HCT116 (cell line): ENCODE measurements at regions not wholly inside any gene's neighbourhood (a gene's known extent, or its start where the extent isn't known, plus 50 kb on each side); places are given as distances from the start of the nearest gene placed in this dataset.

ENCODE experiments used
- ATAC-seq: fragments of 200-7000 bp; cut with Tn5 transposase; 2 replicates; pipeline ENCODE4 v1.9.1; 2020; ENCODE audit warnings: mild to moderate bottlenecking, moderate library complexity
- BruUV-seq: library from RNA; stranded (reverse); fragments of 400-500 nt; replicated peaks from 2 replicates; lab custom pipeline; 2021; lab: Mats Ljungman, UMichigan
- CTCF ChIA-PET: fragments of 300-600 bp; sonication (Branson Sonifier 250); formaldehyde crosslinking; loops from one replicate; lab custom pipeline; 2021; ENCODE audit warnings: antibody characterized with exemption; lab: Charles Lee
- POLR2A ChIA-PET: fragments of 300-600, 350-600 bp; sonication (Branson Sonifier 250); formaldehyde crosslinking; loops from one replicate; lab custom pipeline; 2021; ENCODE audit warnings: antibody characterized with exemption; lab: Charles Lee
- RAD21 ChIA-PET, 2 experiments: fragments of 300-600 bp; sonication (Branson Sonifier 250); formaldehyde crosslinking; loops; one replicate each; lab custom pipeline; 2023; ENCODE audit warnings: low total read pairs in 2 of 2; ENCODE audit not compliant: uncharacterized antibody in 2 of 2, unreplicated experiment in 2 of 2, low non-redundant PET in 1 of 2; lab: Charles Lee
- DNase-seq: peaks from one replicate; pipeline ENCODE4 v3.0.0-alpha.2; 2010; ENCODE audit warnings: low read depth, low spot score
- H2AFZ ChIP-seq: fragments of 200-600 bp; shearing (Covaris generic), sonication (generic); 2 replicates; pipeline ENCODE4 v1.6.1; 2017; ENCODE audit warnings: low read depth, mixed run types, mixed read lengths, antibody characterized with exemption, low read length; ENCODE audit not compliant: poor library complexity, severe bottlenecking
- H3K27ac ChIP-seq: 2 replicates; pipeline ENCODE4 v1.5.1; 2012; ENCODE audit warnings: low read depth, low read length
- H3K27me3 ChIP-seq: fragments of 200-600 bp; sonication (generic); 2 replicates; pipeline ENCODE4 v1.6.1; 2016; ENCODE audit warnings: mixed run types, low read length, mixed read lengths; ENCODE audit not compliant: insufficient read depth
- H3K36me3 ChIP-seq, 2 experiments: fragments of 200-500 bp in 1 of 2; fragments of 200-600 bp in 1 of 2; sonication (Bioruptor generic) in 1 of 2; sonication (generic) in 1 of 2; 2 replicates each; pipeline versions ENCODE4 v1.5.1 to v1.6.1; 2014 to 2016; ENCODE audit warnings: low read length in 2 of 2, inconsistent platforms in 1 of 2, mixed read lengths in 1 of 2, mixed run types in 1 of 2; ENCODE audit not compliant: insufficient read depth in 2 of 2, control insufficient read depth in 1 of 2
- H3K4me1 ChIP-seq, 2 experiments: fragments of 200-600 bp in 1 of 2; sonication (generic) in 1 of 2; 2 replicates each; pipeline versions ENCODE4 v1.5.1 to v1.6.1; 2012 to 2017; ENCODE audit warnings: low read length in 2 of 2, inconsistent platforms in 1 of 2, mild to moderate bottlenecking in 1 of 2, mixed read lengths in 1 of 2, mixed run types in 1 of 2, moderate library complexity in 1 of 2; ENCODE audit not compliant: insufficient read depth in 2 of 2, control insufficient read depth in 1 of 2
- H3K4me2 ChIP-seq: fragments of 200-600 bp; sonication (generic); 2 replicates; pipeline ENCODE4 v1.6.1; 2017; ENCODE audit warnings: mixed run types, low read length, mixed read lengths
- H3K4me3 ChIP-seq, 2 experiments: fragments of 200-600 bp in 1 of 2; sonication (generic) in 1 of 2; replicated peaks in 1 of 2; 2 replicates each; pipeline ENCODE4 v1.5.1; 2011 to 2016; ENCODE audit warnings: low read length in 2 of 2, control low read depth in 1 of 2, low read depth in 1 of 2, mild to moderate bottlenecking in 1 of 2, mixed read lengths in 1 of 2, mixed run types in 1 of 2
- H3K79me2 ChIP-seq: fragments of 200-600 bp; sonication (generic); 2 replicates; pipeline ENCODE4 v1.6.1; 2017; ENCODE audit warnings: mild to moderate bottlenecking, mixed run types, low read length, moderate library complexity, mixed read lengths; ENCODE audit not compliant: insufficient read depth
- H3K9ac ChIP-seq: fragments of 200-600 bp; sonication (generic); 2 replicates; pipeline ENCODE4 v1.6.1; 2016; ENCODE audit warnings: low read length, mixed read lengths
- H3K9me2 ChIP-seq: fragments of 200-600 bp; sonication (generic), shearing (Covaris generic); 2 replicates; pipeline ENCODE4 v1.6.1; 2017; ENCODE audit warnings: mixed run types, mild to moderate bottlenecking, moderate library complexity; ENCODE audit not compliant: insufficient read depth
- H3K9me3 ChIP-seq, 2 experiments: fragments of 200-500 bp in 1 of 2; fragments of 200-600 bp in 1 of 2; sonication (Bioruptor generic) in 1 of 2; sonication (generic) in 1 of 2; 2 replicates each; pipeline ENCODE4 v1.6.1; 2014 to 2017; ENCODE audit warnings: low read length in 2 of 2, mixed read lengths in 2 of 2, inconsistent platforms in 1 of 2, low read depth in 1 of 2, mild to moderate bottlenecking in 1 of 2, mixed run types in 1 of 2, moderate library complexity in 1 of 2; ENCODE audit not compliant: control insufficient read depth in 1 of 2, insufficient read depth in 1 of 2
- H4K20me1 ChIP-seq: fragments of 200-600 bp; sonication (generic), shearing (Covaris generic); 2 replicates; pipeline ENCODE4 v1.6.1; 2017; ENCODE audit warnings: mixed run types, mild to moderate bottlenecking, moderate library complexity; ENCODE audit not compliant: insufficient read depth
- CBX3 ChIP-seq: IDR thresholded peaks from 2 replicates; pipeline ENCODE4 v1.6.1; 2012; ENCODE audit warnings: low read depth
- CEBPB ChIP-seq: IDR thresholded peaks from 2 replicates; pipeline ENCODE4 v1.6.1; 2012; ENCODE audit warnings: low read depth
- CTCF ChIP-seq, 3 experiments: fragments of 200-600 bp in 1 of 3; sonication (generic) in 1 of 3; IDR thresholded peaks in 2 of 3; conservative IDR thresholded peaks in 1 of 3; 2 replicates each; pipeline ENCODE4 v1.5.1; 2012 to 2017; ENCODE audit warnings: low read depth in 2 of 3, low read length in 2 of 3, antibody characterized with exemption in 1 of 3, borderline replicate concordance in 1 of 3, control low read depth in 1 of 3, mild to moderate bottlenecking in 1 of 3, mixed read lengths in 1 of 3, mixed run types in 1 of 3, moderate library complexity in 1 of 3; ENCODE audit not compliant: insufficient read depth in 1 of 3
- ELF1 ChIP-seq: IDR thresholded peaks from 2 replicates; pipeline ENCODE4 v1.6.1; 2012; ENCODE audit warnings: low read depth, borderline replicate concordance
- EZH2 ChIP-seq: fragments of 200-600 bp; sonication (generic); IDR thresholded peaks from 2 replicates; pipeline ENCODE4 v1.6.1; 2017; ENCODE audit warnings: antibody characterized with exemption, mixed run types
- EZH2phosphoT487 ChIP-seq: fragments of 200-600 bp; IDR thresholded peaks from 2 replicates; pipeline ENCODE4 v1.6.1; 2018; ENCODE audit warnings: antibody characterized with exemption, borderline replicate concordance
- FOSL1 ChIP-seq: IDR thresholded peaks from 2 replicates; pipeline ENCODE4 v1.6.1; 2012; ENCODE audit warnings: low read depth
- JUND ChIP-seq: IDR thresholded peaks from 2 replicates; pipeline ENCODE4 v1.6.1; 2012
- POLR2A ChIP-seq: IDR thresholded peaks from 2 replicates; pipeline ENCODE4 v1.7.0; 2011; ENCODE audit warnings: borderline replicate concordance; ENCODE audit not compliant: insufficient read depth, insufficient read length; ENCODE audit errors: extremely low read depth
- POLR2AphosphoS5 ChIP-seq: IDR thresholded peaks from 2 replicates; pipeline ENCODE4 v1.6.1; 2011; ENCODE audit warnings: mild to moderate bottlenecking, low read depth, low read length, moderate library complexity
- RAD21 ChIP-seq: IDR thresholded peaks from 2 replicates; pipeline ENCODE4 v1.6.1; 2012; ENCODE audit warnings: low read depth, mild to moderate bottlenecking
- SIN3A ChIP-seq: IDR thresholded peaks from 2 replicates; pipeline ENCODE4 v1.6.1; 2012; ENCODE audit warnings: low read depth
- SP1 ChIP-seq: IDR thresholded peaks from 2 replicates; pipeline ENCODE4 v1.6.1; 2012; ENCODE audit warnings: low read depth
- YY1 ChIP-seq: IDR thresholded peaks from 2 replicates; pipeline ENCODE4 v1.6.1; 2011; ENCODE audit warnings: low read length, low read depth, moderate library complexity, mild to moderate bottlenecking; ENCODE audit not compliant: insufficient replicate concordance; ENCODE audit errors: extremely low read depth
- intact Hi-C: fragments of 100-400 bp; cut with micrococcal nuclease; formaldehyde crosslinking; loops from 2 replicates; pipeline ENCODE4 v1.10.0; 2022
- TF ChIP-seq, protein P1 (sequence below): IDR thresholded peaks from 2 replicates; pipeline ENCODE4 v1.6.1; 2012
- TF ChIP-seq, protein P2 (sequence below): IDR thresholded peaks from 2 replicates; pipeline ENCODE4 v1.6.1; 2011; ENCODE audit warnings: mild to moderate bottlenecking, low read length, moderate library complexity; ENCODE audit not compliant: insufficient replicate concordance; ENCODE audit errors: extremely low read depth

DNA sequence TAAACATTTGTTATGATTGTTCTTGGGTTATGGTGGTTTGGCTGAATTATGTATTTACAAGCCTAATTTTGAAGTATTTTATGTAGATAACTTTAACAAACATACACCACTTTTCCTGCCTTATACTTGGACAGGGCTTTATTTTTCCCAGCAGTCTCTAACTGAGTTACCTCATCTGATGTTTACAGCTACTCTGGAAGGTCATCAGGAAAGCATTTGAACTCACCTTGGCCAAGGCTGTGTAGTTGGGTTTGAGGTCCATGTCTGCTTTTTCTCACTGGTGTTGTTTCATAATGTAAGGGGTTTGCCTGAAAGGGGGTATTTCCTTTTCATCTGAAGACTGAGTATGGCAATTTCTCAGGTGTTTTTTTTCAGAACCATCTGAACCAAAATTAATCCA lies 193.5 kb downstream of the RWDD3 start:
- BruUV-seq, result no TSS peak
- no peaks in the 10 kb centered on the region for H4K20me1 ChIP-seq
- TF ChIP-seq JUND (no peak), CTCF (IDR thresholded peaks at IDR 0.05 in 2 of 3, conservative IDR thresholded peaks at IDR 0.05 in 1 of 3; ENCODE audit: borderline replicate concordance in 1 of 3, insufficient read depth in 1 of 3, low read depth in 2 of 3, low read length in 2 of 3) (no peak), CEBPB (no peak), POLR2AphosphoS5 (no peak), ELF1 (no peak), EZH2 (no peak), YY1 (no peak), FOSL1 (no peak), SP1 (no peak)
- H3K4me3 ChIP-seq, result no peak overlapping the region
- no peak overlapping the region for H3K27ac ChIP-seq
- ChIA-PET POLR2A (no interaction called here), RAD21 (no interaction called here), CTCF (no interaction called here)
- no peak overlapping the region for H3K4me2 ChIP-seq
- no peaks in the 10 kb centered on the region for H3K9me2 ChIP-seq
- H3K9ac ChIP-seq, result no peak overlapping the region
- intact Hi-C loops, result no loop called here
- H3K27me3 ChIP-seq, result no peaks in the 10 kb centered on the region
- no peaks in the 10 kb centered on the region for H3K4me1 ChIP-seq
- no peaks in the 10 kb centered on the region for H3K36me3 ChIP-seq
- ATAC-seq (no peak), DNase-seq (no peak)
- H3K9me3 ChIP-seq, result no peaks in the 10 kb centered on the region
- no peaks in the 10 kb centered on the region for H3K79me2 ChIP-seq
- no peak overlapping the region for H2AFZ ChIP-seq

DNA sequence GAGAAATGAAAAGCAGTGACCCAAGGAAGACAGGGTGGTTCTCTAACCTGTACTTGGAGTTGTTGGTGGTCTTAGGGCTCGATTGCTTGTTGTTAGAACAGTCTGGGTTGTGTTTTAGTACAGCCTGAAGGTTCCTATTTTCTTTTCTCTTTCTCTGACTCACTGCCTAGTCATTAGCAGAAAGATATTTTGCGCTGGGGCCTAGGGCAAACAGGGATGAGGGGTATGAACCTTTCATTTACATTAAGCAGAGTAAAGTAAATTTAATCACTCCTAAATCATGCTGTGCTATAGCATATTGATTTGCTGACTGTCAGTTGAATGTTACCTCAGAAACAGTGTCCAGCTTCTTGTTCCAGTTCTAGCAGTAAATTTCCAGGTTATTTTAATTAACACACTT lies 197.2 kb downstream of the RWDD3 start:
- RAD21 ChIA-PET, result no interaction called here
- DNase-seq, result no peak
- no TSS peak for BruUV-seq
- TF ChIP-seq, protein P1, sequence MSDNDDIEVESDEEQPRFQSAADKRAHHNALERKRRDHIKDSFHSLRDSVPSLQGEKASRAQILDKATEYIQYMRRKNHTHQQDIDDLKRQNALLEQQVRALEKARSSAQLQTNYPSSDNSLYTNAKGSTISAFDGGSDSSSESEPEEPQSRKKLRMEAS, result no peak
- TF ChIP-seq RAD21 (no peak), POLR2A (no peak), EZH2phosphoT487 (no peak), SIN3A (no peak), CBX3 (no peak), YY1 (no peak), ELF1 (no peak)
- TF ChIP-seq, protein P2, sequence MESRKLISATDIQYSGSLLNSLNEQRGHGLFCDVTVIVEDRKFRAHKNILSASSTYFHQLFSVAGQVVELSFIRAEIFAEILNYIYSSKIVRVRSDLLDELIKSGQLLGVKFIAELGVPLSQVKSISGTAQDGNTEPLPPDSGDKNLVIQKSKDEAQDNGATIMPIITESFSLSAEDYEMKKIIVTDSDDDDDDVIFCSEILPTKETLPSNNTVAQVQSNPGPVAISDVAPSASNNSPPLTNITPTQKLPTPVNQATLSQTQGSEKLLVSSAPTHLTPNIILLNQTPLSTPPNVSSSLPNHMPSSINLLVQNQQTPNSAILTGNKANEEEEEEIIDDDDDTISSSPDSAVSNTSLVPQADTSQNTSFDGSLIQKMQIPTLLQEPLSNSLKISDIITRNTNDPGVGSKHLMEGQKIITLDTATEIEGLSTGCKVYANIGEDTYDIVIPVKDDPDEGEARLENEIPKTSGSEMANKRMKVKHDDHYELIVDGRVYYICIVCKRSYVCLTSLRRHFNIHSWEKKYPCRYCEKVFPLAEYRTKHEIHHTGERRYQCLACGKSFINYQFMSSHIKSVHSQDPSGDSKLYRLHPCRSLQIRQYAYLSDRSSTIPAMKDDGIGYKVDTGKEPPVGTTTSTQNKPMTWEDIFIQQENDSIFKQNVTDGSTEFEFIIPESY, result no peak

More for the DNA sequence above, 197.2 kb downstream of the RWDD3 start:
- Histone ChIP-seq H4K20me1 (no peaks in the 10 kb centered on the region), H3K9me2 (no peaks in the 10 kb centered on the region), H3K4me1 (no peaks in the 10 kb centered on the region), H3K9ac (no peak overlapping the region), H2AFZ (no peak overlapping the region), H3K4me3 (no peak overlapping the region), H3K9me3 (no peaks in the 10 kb centered on the region), H3K27me3 (no peaks in the 10 kb centered on the region), H3K36me3 (no peaks in the 10 kb centered on the region), H3K79me2 (no peaks in the 10 kb centered on the region), H3K27ac (no peak overlapping the region), H3K4me2 (no peak overlapping the region)
- ChIA-PET POLR2A (no interaction called here), CTCF (no interaction called here)
- ATAC-seq, result no peak
- intact Hi-C loops, result no loop called here
